ENCODE measurements at regions not wholly inside any gene's neighbourhood (a gene's known extent, or its start where the extent isn't known, plus 50 kb on each side); places are given as distances from the start of the nearest gene placed in this dataset.

GRCh38 chr12:69015831-69016230, 82.9 kb upstream of the CPM start:
- TF ChIP-seq POLR2A (IDR thresholded peaks at IDR 0.05; ENCODE audit: low read depth, low read length) (no peak), BHLHE40 (IDR thresholded peaks at IDR 0.05; ENCODE audit: borderline replicate concordance in 1 of 2, low read depth in 2 of 2, low read length in 1 of 2) (no peak), ASH2L (IDR thresholded peaks at IDR 0.05; ENCODE audit: borderline replicate concordance, low read depth) (no peak), ZNF384 (IDR thresholded peaks at IDR 0.05; ENCODE audit: borderline replicate concordance, low read depth, low read length) (no peak), POLR2AphosphoS5 (IDR thresholded peaks at IDR 0.05; ENCODE audit: low read length) (no peak), SREBF1 (IDR thresholded peaks at IDR 0.05; ENCODE audit: low read length) (no peak)
- TF ChIP-seq, protein P1, sequence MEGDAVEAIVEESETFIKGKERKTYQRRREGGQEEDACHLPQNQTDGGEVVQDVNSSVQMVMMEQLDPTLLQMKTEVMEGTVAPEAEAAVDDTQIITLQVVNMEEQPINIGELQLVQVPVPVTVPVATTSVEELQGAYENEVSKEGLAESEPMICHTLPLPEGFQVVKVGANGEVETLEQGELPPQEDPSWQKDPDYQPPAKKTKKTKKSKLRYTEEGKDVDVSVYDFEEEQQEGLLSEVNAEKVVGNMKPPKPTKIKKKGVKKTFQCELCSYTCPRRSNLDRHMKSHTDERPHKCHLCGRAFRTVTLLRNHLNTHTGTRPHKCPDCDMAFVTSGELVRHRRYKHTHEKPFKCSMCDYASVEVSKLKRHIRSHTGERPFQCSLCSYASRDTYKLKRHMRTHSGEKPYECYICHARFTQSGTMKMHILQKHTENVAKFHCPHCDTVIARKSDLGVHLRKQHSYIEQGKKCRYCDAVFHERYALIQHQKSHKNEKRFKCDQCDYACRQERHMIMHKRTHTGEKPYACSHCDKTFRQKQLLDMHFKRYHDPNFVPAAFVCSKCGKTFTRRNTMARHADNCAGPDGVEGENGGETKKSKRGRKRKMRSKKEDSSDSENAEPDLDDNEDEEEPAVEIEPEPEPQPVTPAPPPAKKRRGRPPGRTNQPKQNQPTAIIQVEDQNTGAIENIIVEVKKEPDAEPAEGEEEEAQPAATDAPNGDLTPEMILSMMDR (IDR thresholded peaks at IDR 0.05 in 2 of 3, conservative IDR thresholded peaks at IDR 0.05 in 1 of 3; ENCODE audit: control insufficient read depth in 2 of 3, extremely low read depth in 1 of 3, insufficient read depth in 1 of 3, low read depth in 3 of 3, low read length in 3 of 3): no peak
- TF ChIP-seq, protein P2, sequence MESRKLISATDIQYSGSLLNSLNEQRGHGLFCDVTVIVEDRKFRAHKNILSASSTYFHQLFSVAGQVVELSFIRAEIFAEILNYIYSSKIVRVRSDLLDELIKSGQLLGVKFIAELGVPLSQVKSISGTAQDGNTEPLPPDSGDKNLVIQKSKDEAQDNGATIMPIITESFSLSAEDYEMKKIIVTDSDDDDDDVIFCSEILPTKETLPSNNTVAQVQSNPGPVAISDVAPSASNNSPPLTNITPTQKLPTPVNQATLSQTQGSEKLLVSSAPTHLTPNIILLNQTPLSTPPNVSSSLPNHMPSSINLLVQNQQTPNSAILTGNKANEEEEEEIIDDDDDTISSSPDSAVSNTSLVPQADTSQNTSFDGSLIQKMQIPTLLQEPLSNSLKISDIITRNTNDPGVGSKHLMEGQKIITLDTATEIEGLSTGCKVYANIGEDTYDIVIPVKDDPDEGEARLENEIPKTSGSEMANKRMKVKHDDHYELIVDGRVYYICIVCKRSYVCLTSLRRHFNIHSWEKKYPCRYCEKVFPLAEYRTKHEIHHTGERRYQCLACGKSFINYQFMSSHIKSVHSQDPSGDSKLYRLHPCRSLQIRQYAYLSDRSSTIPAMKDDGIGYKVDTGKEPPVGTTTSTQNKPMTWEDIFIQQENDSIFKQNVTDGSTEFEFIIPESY (IDR thresholded peaks at IDR 0.05): no peak
